Left ventricle myocardium inferior (tissue), 1 donor: ENCODE measurements at regions not wholly inside any gene's neighbourhood (a gene's known extent, or its start where the extent isn't known, plus 50 kb on each side); places are given as distances from the start of the nearest gene placed in this dataset.

Experiments used
- DNase-seq: peaks from one replicate; pipeline ENCODE4 v3.0.0-alpha.2; 2020
- H3K27ac ChIP-seq: fragments of 200-600 bp; replicated peaks from 2 replicates; pipeline ENCODE4 v1.8.0; 2021
- H3K27me3 ChIP-seq: fragments of 200-600 bp; 2 replicates; pipeline ENCODE4 v1.8.0; 2021; ENCODE audit warnings: low read depth
- H3K36me3 ChIP-seq: fragments of 200-600 bp; 2 replicates; pipeline ENCODE4 v1.8.0; 2021
- H3K4me1 ChIP-seq: fragments of 200-600 bp; 2 replicates; pipeline ENCODE4 v1.8.0; 2021
- H3K4me3 ChIP-seq: fragments of 200-600 bp; 2 replicates; pipeline ENCODE4 v1.8.0; 2021; ENCODE audit warnings: mild to moderate bottlenecking, moderate library complexity
- H3K9me3 ChIP-seq: fragments of 200-600 bp; replicated peaks from 2 replicates; pipeline ENCODE4 v1.8.0; 2021
- intact Hi-C: fragments of 100-400 bp; cut with micrococcal nuclease; formaldehyde crosslinking; loops from one replicate; pipeline ENCODE4 v1.11.0; 2022
- TF ChIP-seq, protein P1 (sequence below): fragments of 200-600 bp; IDR thresholded peaks from 2 replicates; pipeline ENCODE4 v1.8.0; 2021; ENCODE audit warnings: antibody characterized with exemption, mild to moderate bottlenecking, borderline replicate concordance
- donor health status: DM: no; HTN: yes; CAD: no; lungs with severe emphysema.

DNA sequence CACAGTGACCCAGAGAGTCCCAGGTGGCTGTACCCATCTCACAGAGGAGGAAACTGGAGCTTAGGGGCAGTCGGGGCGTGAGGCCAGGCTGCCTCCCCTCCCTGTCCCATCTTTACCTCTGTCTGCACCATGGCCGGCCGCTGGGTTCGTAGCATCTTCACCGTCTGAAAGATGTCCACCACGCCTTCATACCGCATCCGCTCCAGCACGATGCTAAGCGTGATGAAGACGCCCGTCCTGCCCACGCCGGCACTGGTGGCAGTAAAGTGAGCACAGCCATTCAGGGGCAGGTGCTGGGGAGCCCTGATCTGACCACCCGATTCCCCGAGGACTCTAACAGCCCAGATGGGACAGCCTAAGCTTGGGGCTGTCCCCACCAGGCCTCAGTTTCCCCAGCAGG lies 132.8 kb downstream of the PTPRS start:
- no peak for DNase-seq
- H3K4me1 ChIP-seq, result no peaks in the 10 kb centered on the region
- H3K9me3 ChIP-seq, result peaks cover 13% of the 10 kb centered on the region
- TF ChIP-seq, protein P1, sequence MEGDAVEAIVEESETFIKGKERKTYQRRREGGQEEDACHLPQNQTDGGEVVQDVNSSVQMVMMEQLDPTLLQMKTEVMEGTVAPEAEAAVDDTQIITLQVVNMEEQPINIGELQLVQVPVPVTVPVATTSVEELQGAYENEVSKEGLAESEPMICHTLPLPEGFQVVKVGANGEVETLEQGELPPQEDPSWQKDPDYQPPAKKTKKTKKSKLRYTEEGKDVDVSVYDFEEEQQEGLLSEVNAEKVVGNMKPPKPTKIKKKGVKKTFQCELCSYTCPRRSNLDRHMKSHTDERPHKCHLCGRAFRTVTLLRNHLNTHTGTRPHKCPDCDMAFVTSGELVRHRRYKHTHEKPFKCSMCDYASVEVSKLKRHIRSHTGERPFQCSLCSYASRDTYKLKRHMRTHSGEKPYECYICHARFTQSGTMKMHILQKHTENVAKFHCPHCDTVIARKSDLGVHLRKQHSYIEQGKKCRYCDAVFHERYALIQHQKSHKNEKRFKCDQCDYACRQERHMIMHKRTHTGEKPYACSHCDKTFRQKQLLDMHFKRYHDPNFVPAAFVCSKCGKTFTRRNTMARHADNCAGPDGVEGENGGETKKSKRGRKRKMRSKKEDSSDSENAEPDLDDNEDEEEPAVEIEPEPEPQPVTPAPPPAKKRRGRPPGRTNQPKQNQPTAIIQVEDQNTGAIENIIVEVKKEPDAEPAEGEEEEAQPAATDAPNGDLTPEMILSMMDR, result no peak
- no peaks in the 10 kb centered on the region for H3K27me3 ChIP-seq
- H3K4me3 ChIP-seq, result no peak overlapping the region
- intact Hi-C loops, result no loop called here
- H3K36me3 ChIP-seq, result peaks cover 59% of the 10 kb centered on the region
- no peak overlapping the region for H3K27ac ChIP-seq

DNA sequence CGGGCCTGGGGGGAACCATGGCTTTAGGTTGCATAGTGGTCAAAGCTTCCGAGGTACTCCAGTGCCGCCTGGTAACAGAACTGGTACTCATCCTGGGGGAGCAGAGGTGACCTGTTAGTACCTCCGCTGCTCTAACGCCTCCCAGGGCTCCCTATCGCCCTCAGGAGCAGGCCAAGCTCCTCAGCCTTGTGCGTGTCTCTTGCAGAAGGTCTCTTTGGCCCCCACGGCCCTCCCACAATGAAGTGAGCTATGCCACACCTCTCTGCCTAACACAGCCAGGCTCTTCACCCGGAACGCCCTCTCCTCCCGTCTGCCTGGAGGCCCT lies 133.9 kb downstream of the PTPRS start:
- Histone ChIP-seq H3K36me3 (peaks cover 52% of the 10 kb centered on the region), H3K9me3 (peaks cover 24% of the 10 kb centered on the region), H3K27ac (no peak overlapping the region), H3K4me3 (no peak overlapping the region), H3K4me1 (no peaks in the 10 kb centered on the region), H3K27me3 (no peaks in the 10 kb centered on the region)
- no peak for DNase-seq
- intact Hi-C loops, result no loop called here
- TF ChIP-seq, protein P1, result no peak

DNA sequence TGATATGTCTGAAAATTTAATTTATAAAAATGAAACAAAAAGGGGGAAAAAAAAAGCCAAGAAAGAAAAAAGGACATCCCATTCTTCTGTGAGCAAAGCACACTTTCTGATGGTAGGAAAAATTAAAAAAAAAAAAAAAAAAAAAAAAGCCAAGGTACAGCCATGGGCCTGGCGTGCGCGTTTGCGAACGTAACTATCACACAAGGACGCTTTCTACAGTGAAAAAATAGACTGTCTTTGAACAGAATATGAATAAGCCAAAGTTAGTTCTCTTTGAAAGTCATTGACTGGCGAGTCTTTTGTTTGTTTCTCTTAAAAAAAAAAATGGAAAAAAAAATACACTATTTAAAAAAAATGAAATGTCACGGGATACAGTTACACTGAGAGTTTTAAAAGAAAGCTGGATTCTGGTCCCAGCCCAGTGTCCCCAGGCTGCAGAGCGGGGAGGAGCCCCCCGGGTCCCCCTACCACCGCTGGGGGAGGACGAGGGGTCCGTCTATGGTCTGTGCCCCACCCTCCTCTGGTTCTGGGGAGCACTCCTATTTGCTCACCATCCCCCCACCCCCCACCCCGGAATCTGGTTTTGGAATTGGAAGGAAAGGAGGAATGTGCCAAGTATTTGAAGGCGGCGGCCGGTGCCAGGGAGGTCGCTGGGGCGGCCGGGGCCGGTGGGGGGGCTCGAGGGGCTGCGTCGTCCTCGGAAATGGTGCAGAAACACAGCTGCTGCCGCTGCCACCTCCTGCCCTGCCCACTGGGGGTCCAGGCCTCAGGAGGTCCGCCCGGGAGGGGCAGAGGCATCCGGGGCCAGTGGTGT lies 134.5 kb downstream of the PTPRS start:
- Histone ChIP-seq H3K27me3 (no peaks in the 10 kb centered on the region), H3K36me3 (peaks cover 46% of the 10 kb centered on the region), H3K27ac (no peak overlapping the region), H3K4me1 (no peaks in the 10 kb centered on the region), H3K4me3 (no peak overlapping the region), H3K9me3 (peaks cover 30% of the 10 kb centered on the region)
- no peak for DNase-seq
- intact Hi-C loops, result no loop called here
- TF ChIP-seq, protein P1, result no peak

DNA sequence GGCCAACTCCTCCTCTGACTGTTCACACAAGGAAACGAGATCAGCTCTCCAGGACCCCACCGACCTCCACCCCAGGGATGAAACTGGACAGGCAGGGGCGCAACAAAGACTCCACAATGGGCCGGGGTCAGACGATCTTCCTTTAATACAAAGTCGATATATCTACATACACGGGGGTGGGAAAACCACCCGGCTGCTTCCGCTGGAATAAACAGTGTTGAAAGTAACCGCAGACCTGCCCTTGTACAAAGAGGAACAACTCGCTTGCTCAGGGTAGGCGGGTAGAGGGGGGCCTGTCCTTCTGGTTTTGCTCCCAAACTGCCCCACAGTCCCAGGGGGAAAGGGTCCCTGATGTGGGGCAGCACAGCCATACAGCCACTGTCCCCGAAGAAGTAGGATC lies 135.2 kb downstream of the PTPRS start:
- Histone ChIP-seq H3K4me1 (no peaks in the 10 kb centered on the region), H3K9me3 (peaks cover 38% of the 10 kb centered on the region), H3K27me3 (no peaks in the 10 kb centered on the region), H3K36me3 (peaks cover 38% of the 10 kb centered on the region), H3K4me3 (no peak overlapping the region), H3K27ac (no peak overlapping the region)
- intact Hi-C loops, result no loop called here
- DNase-seq, result no peak
- TF ChIP-seq, protein P1, result no peak

DNA sequence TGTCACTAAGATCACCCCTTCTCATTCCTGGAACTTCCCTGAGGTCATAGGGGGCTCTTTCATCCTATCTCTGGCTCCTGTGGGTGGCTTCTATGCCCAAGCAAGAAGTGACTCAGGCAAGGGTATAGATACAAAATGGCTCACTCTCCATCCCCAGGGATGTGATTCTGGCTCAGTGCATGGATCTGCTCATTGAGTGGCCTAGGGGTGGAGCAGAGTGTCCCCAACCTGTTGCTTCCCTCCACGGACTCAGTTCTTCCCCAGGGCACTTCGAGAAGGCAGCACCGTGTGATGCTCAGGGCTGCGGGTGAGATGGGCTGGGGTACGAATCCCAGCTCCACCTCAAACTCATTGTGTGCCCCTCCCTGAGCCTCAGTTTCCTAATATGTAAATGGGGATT lies 136.4 kb downstream of the PTPRS start:
- no peak for DNase-seq
- H3K9me3 ChIP-seq, result peaks cover 49% of the 10 kb centered on the region

More for the DNA sequence above, 136.4 kb downstream of the PTPRS start:
- TF ChIP-seq, protein P1, result no peak
- Histone ChIP-seq H3K4me1 (no peaks in the 10 kb centered on the region), H3K4me3 (no peak overlapping the region), H3K27me3 (no peaks in the 10 kb centered on the region), H3K36me3 (peaks cover 29% of the 10 kb centered on the region), H3K27ac (no peak overlapping the region)
- intact Hi-C loops, result no loop called here
